PC-9 (cell line): ENCODE measurements at regions not wholly inside any gene's neighbourhood (a gene's known extent, or its start where the extent isn't known, plus 50 kb on each side); places are given as distances from the start of the nearest gene placed in this dataset.

Experiments
- BruUV-seq: library from RNA; stranded (reverse); fragments of 400-500 nt; replicated peaks from 2 replicates; lab custom pipeline; 2021; lab: Mats Ljungman, UMichigan
- CTCF ChIA-PET: fragments of 300-600 bp; sonication (Branson Sonifier 250); formaldehyde crosslinking; loops from one replicate; lab custom pipeline; 2022; ENCODE audit warnings: antibody characterized with exemption; lab: Charles Lee
- POLR2A ChIA-PET: fragments of 300-600 bp; sonication (Branson Sonifier 250); formaldehyde crosslinking; loops from one replicate; lab custom pipeline; 2022; ENCODE audit warnings: antibody characterized with exemption; ENCODE audit not compliant: unreplicated experiment; lab: Charles Lee
- DNase-seq, 2 experiments: peaks; one replicate each; pipeline versions ENCODE4 v3.0.0 to v3.0.0-alpha.2; 2015 to 2022; ENCODE audit warnings: mixed read lengths in 1 of 2
- H2AFZ ChIP-seq: fragments of 200-600 bp; sonication (generic); 2 replicates; pipeline ENCODE4 v1.8.1; 2017; ENCODE audit warnings: antibody characterized with exemption
- H3F3A ChIP-seq: fragments of 200-600 bp; sonication (generic); 2 replicates; pipeline ENCODE4 v1.8.1; 2017; ENCODE audit warnings: antibody characterized with exemption, mild to moderate bottlenecking, low read depth; ENCODE audit not compliant: insufficient read depth
- H3K27ac ChIP-seq: fragments of 200-600 bp; sonication (generic); 2 replicates; pipeline ENCODE4 v1.6.1; 2016; ENCODE audit warnings: mixed run types
- H3K27me3 ChIP-seq: fragments of 200-600 bp; sonication (generic); 2 replicates; pipeline ENCODE4 v1.6.1; 2016; ENCODE audit warnings: low read depth, mixed run types; ENCODE audit not compliant: insufficient read depth
- H3K36me3 ChIP-seq: fragments of 200-600 bp; sonication (generic); 2 replicates; pipeline ENCODE4 v1.6.1; 2016; ENCODE audit warnings: low read depth, mixed run types
- H3K4me1 ChIP-seq: fragments of 200-600 bp; sonication (generic); replicated peaks from 2 replicates; pipeline ENCODE4 v1.6.1; 2016; ENCODE audit warnings: mixed run types; ENCODE audit not compliant: insufficient read depth
- H3K4me2 ChIP-seq: fragments of 200-600 bp; sonication (generic); 2 replicates; pipeline ENCODE4 v1.6.1; 2017; ENCODE audit warnings: mixed run types
- H3K4me3 ChIP-seq: fragments of 200-600 bp; sonication (generic); 2 replicates; pipeline ENCODE4 v1.6.1; 2016; ENCODE audit warnings: mixed run types
- H3K79me2 ChIP-seq: fragments of 200-600 bp; sonication (generic); 2 replicates; pipeline ENCODE4 v1.6.1; 2017; ENCODE audit warnings: low read depth, mixed run types
- H3K9me2 ChIP-seq: fragments of 200-600 bp; sonication (generic); 2 replicates; pipeline ENCODE4 v1.8.1; 2017; ENCODE audit warnings: mild to moderate bottlenecking; ENCODE audit not compliant: insufficient read depth
- H3K9me3 ChIP-seq: fragments of 200-600 bp; sonication (generic); 2 replicates; pipeline ENCODE4 v1.8.1; 2016; ENCODE audit warnings: low read depth; ENCODE audit not compliant: insufficient read depth
- H4K20me1 ChIP-seq: fragments of 200-600 bp; sonication (generic); 2 replicates; pipeline ENCODE4 v1.8.1; 2017; ENCODE audit not compliant: insufficient read depth
- EZH2 ChIP-seq: fragments of 200-600 bp; sonication (generic); IDR thresholded peaks from 2 replicates; pipeline ENCODE4 v1.8.0; 2017; ENCODE audit warnings: antibody characterized with exemption, low read depth
- intact Hi-C: fragments of 100-400 bp; cut with micrococcal nuclease; formaldehyde crosslinking; loops from one replicate; pipeline ENCODE4 v1.10.0; 2022; ENCODE audit not compliant: unreplicated experiment
- TF ChIP-seq, protein P1 (sequence below): fragments of 200-600 bp; sonication (generic); conservative IDR thresholded peaks from 2 replicates; pipeline ENCODE4 v1.6.1; 2017; ENCODE audit warnings: mixed run types, antibody characterized with exemption, mild to moderate bottlenecking, moderate library complexity

GRCh38 chr7:67602246-67602887 is 605.7 kb downstream of the TYW1 start:
- ChIA-PET POLR2A (no interaction called here), CTCF (no interaction called here)
- intact Hi-C loops: no loop called here
- Histone ChIP-seq H3K9me2 (no peaks in the 10 kb centered on the region), H4K20me1 (no peaks in the 10 kb centered on the region), H3K4me1 (no peaks in the 10 kb centered on the region), H3K79me2 (no peaks in the 10 kb centered on the region), H3K4me2 (no peak overlapping the region), H3K4me3 (no peak overlapping the region), H3K27ac (no peak overlapping the region), H2AFZ (no peak overlapping the region), H3K36me3 (no peaks in the 10 kb centered on the region), H3F3A (no peaks in the 10 kb centered on the region), H3K9me3 (no peaks in the 10 kb centered on the region), H3K27me3 (peaks cover 37% of the 10 kb centered on the region)
- no peak for DNase-seq
- BruUV-seq: no TSS peak
- TF ChIP-seq, protein P1, sequence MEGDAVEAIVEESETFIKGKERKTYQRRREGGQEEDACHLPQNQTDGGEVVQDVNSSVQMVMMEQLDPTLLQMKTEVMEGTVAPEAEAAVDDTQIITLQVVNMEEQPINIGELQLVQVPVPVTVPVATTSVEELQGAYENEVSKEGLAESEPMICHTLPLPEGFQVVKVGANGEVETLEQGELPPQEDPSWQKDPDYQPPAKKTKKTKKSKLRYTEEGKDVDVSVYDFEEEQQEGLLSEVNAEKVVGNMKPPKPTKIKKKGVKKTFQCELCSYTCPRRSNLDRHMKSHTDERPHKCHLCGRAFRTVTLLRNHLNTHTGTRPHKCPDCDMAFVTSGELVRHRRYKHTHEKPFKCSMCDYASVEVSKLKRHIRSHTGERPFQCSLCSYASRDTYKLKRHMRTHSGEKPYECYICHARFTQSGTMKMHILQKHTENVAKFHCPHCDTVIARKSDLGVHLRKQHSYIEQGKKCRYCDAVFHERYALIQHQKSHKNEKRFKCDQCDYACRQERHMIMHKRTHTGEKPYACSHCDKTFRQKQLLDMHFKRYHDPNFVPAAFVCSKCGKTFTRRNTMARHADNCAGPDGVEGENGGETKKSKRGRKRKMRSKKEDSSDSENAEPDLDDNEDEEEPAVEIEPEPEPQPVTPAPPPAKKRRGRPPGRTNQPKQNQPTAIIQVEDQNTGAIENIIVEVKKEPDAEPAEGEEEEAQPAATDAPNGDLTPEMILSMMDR: no peak
- no peak for TF ChIP-seq EZH2

DNA sequence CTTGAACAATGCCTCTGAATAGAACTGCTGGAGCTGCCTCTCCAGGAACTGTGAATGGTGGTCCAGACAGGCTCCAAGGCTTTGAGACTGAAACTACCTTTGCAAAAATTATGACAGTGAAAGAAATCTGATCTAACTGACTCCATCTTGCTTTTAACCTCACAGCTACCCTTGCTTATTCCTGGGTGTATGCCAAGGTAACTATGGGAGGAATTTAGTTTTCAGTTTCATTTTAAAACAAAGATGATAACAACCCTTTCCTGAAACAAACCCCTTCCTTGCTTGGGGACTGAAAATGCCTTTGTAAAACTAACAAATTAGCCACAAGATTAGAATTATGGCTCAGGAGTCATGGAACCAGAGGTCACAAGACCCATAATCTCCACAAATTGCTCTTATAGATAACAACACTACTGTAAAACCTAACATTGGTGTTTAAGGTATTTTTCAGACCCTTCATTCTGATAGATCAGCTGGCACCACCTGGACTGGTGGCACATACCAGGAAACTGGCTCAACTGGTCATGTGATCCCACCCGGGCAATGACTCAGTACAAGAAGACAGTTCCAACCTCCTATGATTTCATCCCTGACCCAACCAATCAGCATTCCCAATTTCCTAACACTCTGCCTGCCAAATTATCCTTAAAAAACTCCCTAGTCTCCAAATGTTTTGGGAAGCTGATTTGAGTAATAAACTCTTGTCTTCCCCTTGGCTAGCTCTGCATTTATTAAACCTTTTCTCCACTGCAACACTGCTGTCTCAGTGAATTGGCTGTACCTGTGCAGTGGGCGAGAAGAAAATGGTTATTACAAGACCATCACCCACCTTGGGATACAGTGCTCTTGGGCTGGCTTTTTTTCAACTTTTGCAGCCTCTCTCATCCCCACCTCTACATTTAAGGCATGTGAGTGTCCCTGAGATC is 608.1 kb downstream of the TYW1 start:
- Histone ChIP-seq H4K20me1 (no peaks in the 10 kb centered on the region), H3K9me2 (no peaks in the 10 kb centered on the region), H3K9me3 (no peaks in the 10 kb centered on the region), H2AFZ (no peak overlapping the region), H3K79me2 (no peaks in the 10 kb centered on the region), H3K4me2 (no peak overlapping the region), H3K4me3 (no peak overlapping the region), H3K36me3 (no peaks in the 10 kb centered on the region), H3K27me3 (peaks cover 44% of the 10 kb centered on the region), H3K27ac (no peak overlapping the region), H3F3A (no peaks in the 10 kb centered on the region), H3K4me1 (no peaks in the 10 kb centered on the region)
- no peak for DNase-seq
- intact Hi-C loops: no loop called here
- ChIA-PET POLR2A (no interaction called here), CTCF (no interaction called here)
- no TSS peak for BruUV-seq
- no peak for TF ChIP-seq EZH2
- TF ChIP-seq, protein P1: no peak

DNA sequence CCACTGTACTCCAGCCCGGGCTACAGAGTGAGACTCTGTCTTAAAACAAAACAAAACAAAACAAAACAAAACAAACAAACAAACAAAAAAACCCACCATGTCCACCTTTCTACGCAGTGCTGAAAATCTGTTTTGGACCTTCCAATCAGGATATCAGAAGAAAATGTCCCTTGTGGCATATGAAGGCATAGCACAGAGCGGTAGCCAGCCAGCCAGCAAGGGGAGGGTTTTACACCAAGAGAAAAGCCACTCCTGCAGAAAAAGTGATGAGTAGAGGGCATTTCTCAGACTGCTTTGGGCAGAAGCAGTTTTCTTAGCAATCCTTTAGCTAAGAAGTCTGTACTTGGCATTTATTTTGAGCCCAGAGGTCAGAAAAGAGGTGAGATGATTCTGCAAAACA is 612.2 kb downstream of the TYW1 start:
- no peaks in the 10 kb centered on the region for H3K79me2 ChIP-seq
- no peaks in the 10 kb centered on the region for H3K4me1 ChIP-seq
- H2AFZ ChIP-seq: no peak overlapping the region
- no peaks in the 10 kb centered on the region for H3K9me2 ChIP-seq
- no peak overlapping the region for H3K4me3 ChIP-seq
- H3K27me3 ChIP-seq: peaks cover 34% of the 10 kb centered on the region
- ChIA-PET POLR2A (no interaction called here), CTCF (interaction anchor here (0.6 kb wide), 1 partner anchor 1650 kb away, joined by 3 read pairs; no protein-coding TSS in a partner anchor)
- H3F3A ChIP-seq: no peaks in the 10 kb centered on the region
- no peaks in the 10 kb centered on the region for H4K20me1 ChIP-seq
- no peaks in the 10 kb centered on the region for H3K36me3 ChIP-seq
- no peaks in the 10 kb centered on the region for H3K9me3 ChIP-seq
- TF ChIP-seq, protein P1: no peak
- TF ChIP-seq EZH2: no peak
- no peak overlapping the region for H3K4me2 ChIP-seq
- no TSS peak for BruUV-seq
- intact Hi-C loops: no loop called here
- no peak for DNase-seq
- H3K27ac ChIP-seq: no peak overlapping the region
